GM12874 (cell line): ENCODE measurements at regions not wholly inside any gene's neighbourhood (a gene's known extent, or its start where the extent isn't known, plus 50 kb on each side); places are given as distances from the start of the nearest gene placed in this dataset.

Experiments used
- CTCF ChIP-seq: IDR thresholded peaks from 2 replicates; pipeline ENCODE4 v1.5.1; 2011; ENCODE audit warnings: low read depth, mild to moderate bottlenecking, control low read depth, low read length, moderate library complexity; ENCODE audit not compliant: insufficient read depth

GRCh38 chr17:71638668-71639067 lies 482.2 kb upstream of the SOX9 start:
- no peak for TF ChIP-seq CTCF

- TF ChIP-seq CTCF: no peak
These were observed 481.0 kb upstream of the SOX9 start for GRCh38 chr17:71639865-71640264.

GRCh38 chr17:71649941-71650350 lies 470.9 kb upstream of the SOX9 start:
- no peak for TF ChIP-seq CTCF

- TF ChIP-seq CTCF: no peak
These were observed 465.3 kb upstream of the SOX9 start for GRCh38 chr17:71655542-71655941.

- TF ChIP-seq CTCF: no peak
These were observed 463.6 kb upstream of the SOX9 start for GRCh38 chr17:71656964-71657858.

- TF ChIP-seq CTCF: no peak
These were observed 461.8 kb upstream of the SOX9 start for GRCh38 chr17:71658996-71659395.

- TF ChIP-seq CTCF: no peak
These were observed 456.0 kb upstream of the SOX9 start for GRCh38 chr17:71664861-71665260.
